WTC11 (cell line): ENCODE measurements at regions not wholly inside any gene's neighbourhood (a gene's known extent, or its start where the extent isn't known, plus 50 kb on each side); places are given as distances from the start of the nearest gene placed in this dataset.

ENCODE experiments used
- ATF2 ChIP-seq: sonication (generic); formaldehyde crosslinking; IDR thresholded peaks from 2 replicates; pipeline ENCODE4 v1.8.1; 2022; ENCODE audit warnings: low read depth, missing genetic modification reagents, borderline replicate concordance
- CREB1 ChIP-seq: sonication (generic); formaldehyde crosslinking; IDR thresholded peaks from 2 replicates; pipeline ENCODE4 v1.8.0; 2023; ENCODE audit warnings: mild to moderate bottlenecking, missing genetic modification reagents
- TF ChIP-seq, protein P1 (sequence below): sonication (generic); formaldehyde crosslinking; IDR thresholded peaks from 2 replicates; pipeline ENCODE4 v1.8.0; 2022; ENCODE audit warnings: mild to moderate bottlenecking, missing genetic modification reagents

- TF ChIP-seq, protein P1, sequence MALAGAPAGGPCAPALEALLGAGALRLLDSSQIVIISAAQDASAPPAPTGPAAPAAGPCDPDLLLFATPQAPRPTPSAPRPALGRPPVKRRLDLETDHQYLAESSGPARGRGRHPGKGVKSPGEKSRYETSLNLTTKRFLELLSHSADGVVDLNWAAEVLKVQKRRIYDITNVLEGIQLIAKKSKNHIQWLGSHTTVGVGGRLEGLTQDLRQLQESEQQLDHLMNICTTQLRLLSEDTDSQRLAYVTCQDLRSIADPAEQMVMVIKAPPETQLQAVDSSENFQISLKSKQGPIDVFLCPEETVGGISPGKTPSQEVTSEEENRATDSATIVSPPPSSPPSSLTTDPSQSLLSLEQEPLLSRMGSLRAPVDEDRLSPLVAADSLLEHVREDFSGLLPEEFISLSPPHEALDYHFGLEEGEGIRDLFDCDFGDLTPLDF: no peak
- TF ChIP-seq ATF2 (CRISPR knock-in tag) (no peak), CREB1 (CRISPR knock-in tag) (no peak)
Observed at GRCh38 chr13:105848494-105848893, 687.0 kb downstream of the EFNB2 start.
